ENCODE measurements at regions not wholly inside any gene's neighbourhood (a gene's known extent, or its start where the extent isn't known, plus 50 kb on each side); places are given as distances from the start of the nearest gene placed in this dataset.
"Not testable (repeated sequence)": the region's sequence is repeated elsewhere in the genome, so short reads cannot be mapped to it uniquely, and the experiment has no call there.

GRCh38 chr18:41899535-41899934, 55.5 kb upstream of the PIK3C3 start:
- DNase-seq (ENCODE audit: low read depth in 2 of 2), result no peak

GRCh38 chr18:41893432-41893831, 61.6 kb upstream of the PIK3C3 start:
- DNase-seq (ENCODE audit: low read depth in 2 of 2), result no peak

- DNase-seq (ENCODE audit: low read depth in 2 of 2), result no peak
Measured at GRCh38 chr18:41887100-41887499, 67.9 kb upstream of the PIK3C3 start.

GRCh38 chr18:41886126-41886807, 68.8 kb upstream of the PIK3C3 start:
- DNase-seq (ENCODE audit: low read depth in 2 of 2), result no peak

- no peak for DNase-seq (ENCODE audit: low read depth in 2 of 2)
Measured at GRCh38 chr18:41881285-41881684, 73.7 kb upstream of the PIK3C3 start.

GRCh38 chr18:41879256-41879655, 75.8 kb upstream of the PIK3C3 start:
- no peak for DNase-seq (ENCODE audit: low read depth in 2 of 2)

GRCh38 chr18:41875094-41875780, 79.8 kb upstream of the PIK3C3 start:
- DNase-seq (ENCODE audit: low read depth in 2 of 2), result no peak

- no peak for DNase-seq (ENCODE audit: low read depth in 2 of 2)
Measured at GRCh38 chr18:41873730-41874129, 81.3 kb upstream of the PIK3C3 start.

- DNase-seq (ENCODE audit: low read depth in 2 of 2), result no peak
Measured at GRCh38 chr18:41872206-41872605, 82.8 kb upstream of the PIK3C3 start.

- no peak for DNase-seq (ENCODE audit: low read depth in 2 of 2)
Measured at GRCh38 chr18:41871229-41872000, 83.6 kb upstream of the PIK3C3 start.

- DNase-seq (ENCODE audit: low read depth in 2 of 2), result no peak
Measured at GRCh38 chr18:41870817-41871216, 84.2 kb upstream of the PIK3C3 start.

- no peak for DNase-seq (ENCODE audit: low read depth in 2 of 2)
Measured at GRCh38 chr18:41870191-41870590, 84.8 kb upstream of the PIK3C3 start.

GRCh38 chr18:41865796-41866195, 89.2 kb upstream of the PIK3C3 start:
- not testable (repeated sequence) for DNase-seq (ENCODE audit: low read depth in 2 of 2)

GRCh38 chr18:41864216-41864615, 90.8 kb upstream of the PIK3C3 start:
- no peak for DNase-seq (ENCODE audit: low read depth in 2 of 2)

GRCh38 chr18:41862921-41863320, 92.1 kb upstream of the PIK3C3 start:
- DNase-seq (ENCODE audit: low read depth in 2 of 2), result no peak

GRCh38 chr18:41860987-41861386, 94.0 kb upstream of the PIK3C3 start:
- no peak for DNase-seq (ENCODE audit: low read depth in 2 of 2)

- no peak for DNase-seq (ENCODE audit: low read depth in 2 of 2)
Measured at GRCh38 chr18:41858761-41859555, 96.1 kb upstream of the PIK3C3 start.

- DNase-seq (ENCODE audit: low read depth in 2 of 2), result no peak
Measured at GRCh38 chr18:41853280-41853679, 101.8 kb upstream of the PIK3C3 start.

- DNase-seq (ENCODE audit: low read depth in 2 of 2), result no peak
Measured at GRCh38 chr18:41850781-41851180, 104.3 kb upstream of the PIK3C3 start.

GRCh38 chr18:41849632-41850031, 105.4 kb upstream of the PIK3C3 start:
- DNase-seq (ENCODE audit: low read depth in 2 of 2), result no peak

GRCh38 chr18:41845563-41845962, 109.5 kb upstream of the PIK3C3 start:
- DNase-seq (ENCODE audit: low read depth in 2 of 2), result no peak

- no peak for DNase-seq (ENCODE audit: low read depth in 2 of 2)
Measured at GRCh38 chr18:41842886-41843285, 112.1 kb upstream of the PIK3C3 start.

Measured in stimulated activated CD4-positive, alpha-beta T cell treated with anti-CD3 and anti-CD28 coated beads, Interleukin-1b, Interleukin-23, amount 100 ng/mL, for 4 hours (primary cell).